IMR-90 (cell line): ENCODE measurements at regions not wholly inside any gene's neighbourhood (a gene's known extent, or its start where the extent isn't known, plus 50 kb on each side); places are given as distances from the start of the nearest gene placed in this dataset.

ENCODE experiments used
- ATAC-seq: fragments of 200-7000 bp; cut with Tn5 transposase; 2 replicates; pipeline ENCODE4 v1.9.1; 2020; ENCODE audit warnings: low read depth, mild to moderate bottlenecking, moderate library complexity
- BruUV-seq: library from RNA; stranded (reverse); fragments of 400-500 nt; replicated peaks from 2 replicates; lab custom pipeline; 2021; lab: Mats Ljungman, UMichigan
- CTCF ChIA-PET: fragments of 300-600 bp; formaldehyde crosslinking; extraction: SDS; loops from one replicate; lab custom pipeline; 2021; ENCODE audit warnings: antibody characterized with exemption; lab: Yijun Ruan, JAX
- POLR2A ChIA-PET: fragments of 300-600 bp; sonication (Branson Sonifier 250); formaldehyde crosslinking; loops from one replicate; lab custom pipeline; 2022; ENCODE audit warnings: antibody characterized with exemption; ENCODE audit not compliant: unreplicated experiment; lab: Charles Lee
- DNase-seq: peaks from one replicate; pipeline ENCODE4 v3.0.0; 2013
- H2AFZ ChIP-seq: replicated peaks from 2 replicates; pipeline ENCODE3; 2013; ENCODE audit warnings: low read length, mild to moderate bottlenecking; ENCODE audit not compliant: poor library complexity
- H2AK5ac ChIP-seq: 2 replicates; pipeline ENCODE4 v1.6.1; 2013; ENCODE audit warnings: low read depth, low read length, inconsistent platforms
- H2AK9ac ChIP-seq: replicated peaks from 2 replicates; pipeline ENCODE3; 2013; ENCODE audit warnings: mild to moderate bottlenecking, low read depth, low read length, moderate library complexity; ENCODE audit not compliant: poor library complexity
- H2BK120ac ChIP-seq: 2 replicates; pipeline ENCODE4 v1.6.1; 2013; ENCODE audit warnings: low read depth, low read length, inconsistent platforms
- H2BK15ac ChIP-seq: 3 replicates; pipeline ENCODE4 v1.6.1; 2013; ENCODE audit warnings: low read depth, low read length, inconsistent platforms
- H2BK20ac ChIP-seq: 2 replicates; pipeline ENCODE4 v1.6.1; 2013; ENCODE audit warnings: low read depth, mild to moderate bottlenecking, inconsistent platforms, low read length, moderate library complexity
- H2BK5ac ChIP-seq: 2 replicates; pipeline ENCODE4 v1.6.1; 2013; ENCODE audit warnings: mild to moderate bottlenecking, low read depth, low read length, inconsistent platforms; ENCODE audit not compliant: poor library complexity, severe bottlenecking
- H3K14ac ChIP-seq: replicated peaks from 2 replicates; pipeline ENCODE4 v1.6.1; 2013; ENCODE audit warnings: low read depth, low read length, inconsistent platforms
- H3K18ac ChIP-seq: 2 replicates; pipeline ENCODE4 v1.6.1; 2013; ENCODE audit warnings: low read depth, low read length, control low read depth
- H3K23ac ChIP-seq: 2 replicates; pipeline ENCODE4 v1.6.1; 2013; ENCODE audit warnings: low read depth, low read length, inconsistent platforms
- H3K27ac ChIP-seq: 2 replicates; pipeline ENCODE4 v1.5.1; 2013; ENCODE audit warnings: mild to moderate bottlenecking, control low read depth, low read length; ENCODE audit not compliant: insufficient read depth
- H3K27me3 ChIP-seq: 2 replicates; pipeline ENCODE4 v1.6.1; 2013; ENCODE audit warnings: low read length; ENCODE audit not compliant: control insufficient read depth, insufficient read depth
- H3K36me3 ChIP-seq: 2 replicates; pipeline ENCODE4 v1.6.1; 2013; ENCODE audit warnings: low read length, mixed read lengths; ENCODE audit not compliant: control insufficient read depth, insufficient read depth
- H3K4ac ChIP-seq: 2 replicates; pipeline ENCODE4 v1.6.1; 2013; ENCODE audit warnings: low read depth, low read length, inconsistent platforms
- H3K4me1 ChIP-seq: 2 replicates; pipeline ENCODE4 v1.6.1; 2013; ENCODE audit warnings: low read length, mixed read lengths; ENCODE audit not compliant: control insufficient read depth, insufficient read depth
- H3K4me2 ChIP-seq: 2 replicates; pipeline ENCODE4 v1.6.1; 2013; ENCODE audit warnings: low read depth, mild to moderate bottlenecking, control low read depth, low read length, moderate library complexity
- H3K4me3 ChIP-seq: 2 replicates; pipeline ENCODE4 v1.5.1; 2013; ENCODE audit warnings: low read depth, mild to moderate bottlenecking, control low read depth, low read length, moderate library complexity; ENCODE audit not compliant: insufficient read depth
- H3K56ac ChIP-seq: 2 replicates; pipeline ENCODE4 v1.6.1; 2013; ENCODE audit warnings: low read length, inconsistent platforms; ENCODE audit not compliant: insufficient read depth; ENCODE audit errors: extremely low read depth
- H3K79me1 ChIP-seq, 2 experiments: 2 replicates each; pipeline ENCODE4 v1.6.1; 2013; ENCODE audit warnings: low read length in 2 of 2, inconsistent platforms in 1 of 2, low read depth in 1 of 2
- H3K9ac ChIP-seq: 2 replicates; pipeline ENCODE4 v1.6.1; 2013; ENCODE audit warnings: low read depth, low read length, control low read depth
- H3K9me1 ChIP-seq: 2 replicates; pipeline ENCODE4 v1.6.1; 2013; ENCODE audit warnings: low read length, inconsistent platforms; ENCODE audit not compliant: insufficient read depth
- H3K9me3 ChIP-seq: 2 replicates; pipeline ENCODE4 v1.6.1; 2013; ENCODE audit warnings: low read length; ENCODE audit not compliant: control insufficient read depth, insufficient read depth
- H4K20me1 ChIP-seq: 2 replicates; pipeline ENCODE4 v1.6.1; 2013; ENCODE audit warnings: low read length, inconsistent platforms; ENCODE audit not compliant: insufficient read depth
- H4K5ac ChIP-seq: 2 replicates; pipeline ENCODE4 v1.6.1; 2013; ENCODE audit warnings: mild to moderate bottlenecking, low read depth, low read length, control low read depth
- H4K8ac ChIP-seq, 2 experiments: 2 replicates each; pipeline ENCODE4 v1.6.1; 2013; ENCODE audit warnings: low read depth in 2 of 2, low read length in 2 of 2, control low read depth in 1 of 2, inconsistent platforms in 1 of 2
- H4K91ac ChIP-seq: 2 replicates; pipeline ENCODE4 v1.6.1; 2013; ENCODE audit warnings: low read depth, low read length, inconsistent platforms; ENCODE audit not compliant: insufficient read depth
- CHD1 ChIP-seq: IDR thresholded peaks from 2 replicates; pipeline ENCODE4 v1.6.1; 2012; ENCODE audit warnings: low read depth, low read length, improper control_type of control experiment
- MAFK ChIP-seq: IDR thresholded peaks from 2 replicates; pipeline ENCODE4 v1.6.1; 2012; ENCODE audit warnings: low read depth, low read length, improper control_type of control experiment
- WGBS, 2 experiments: methylation state at CpG; one replicate each; pipeline versions ENCODE4 v1.1.5 to v1.1.7; 2013; ENCODE audit warnings: missing lambda C conversion rate in 2 of 2; ENCODE audit not compliant: insufficient read length in 1 of 2; ENCODE audit errors: extremely low coverage in 2 of 2; 5-methylcytosine and 5-hydroxymethylcytosine counted together
- dilution Hi-C: fragments of 300-500 bp; cut with HindIII; formaldehyde crosslinking; loops from one replicate; pipeline ENCODE4 v1.14.3; 2018; ENCODE audit warnings: low sequenced_read_pairs; ENCODE audit not compliant: unreplicated experiment
- in situ Hi-C: fragments of 300-500 bp; cut with MboI; formaldehyde crosslinking; loops from 3 replicates; pipeline ENCODE4 v1.14.3; 2019; ENCODE audit warnings: low sequenced_read_pairs, inconsistent platforms, mixed read lengths
- intact Hi-C: fragments of 100-400 bp; cut with micrococcal nuclease; formaldehyde crosslinking; loops from 2 replicates; pipeline ENCODE4 v1.10.0; 2022
- TF ChIP-seq, protein P1 (sequence below): fragments of 150-350 bp; IDR thresholded peaks from 2 replicates; pipeline ENCODE4 v1.6.1; 2016; ENCODE audit warnings: low read depth, mild to moderate bottlenecking, low read length, moderate library complexity, borderline replicate concordance
- TF ChIP-seq, protein P2 (sequence below): conservative IDR thresholded peaks from 2 replicates; pipeline ENCODE4 v1.5.1; 2012; ENCODE audit warnings: mild to moderate bottlenecking, low read depth, low read length, improper control_type of control experiment

DNA sequence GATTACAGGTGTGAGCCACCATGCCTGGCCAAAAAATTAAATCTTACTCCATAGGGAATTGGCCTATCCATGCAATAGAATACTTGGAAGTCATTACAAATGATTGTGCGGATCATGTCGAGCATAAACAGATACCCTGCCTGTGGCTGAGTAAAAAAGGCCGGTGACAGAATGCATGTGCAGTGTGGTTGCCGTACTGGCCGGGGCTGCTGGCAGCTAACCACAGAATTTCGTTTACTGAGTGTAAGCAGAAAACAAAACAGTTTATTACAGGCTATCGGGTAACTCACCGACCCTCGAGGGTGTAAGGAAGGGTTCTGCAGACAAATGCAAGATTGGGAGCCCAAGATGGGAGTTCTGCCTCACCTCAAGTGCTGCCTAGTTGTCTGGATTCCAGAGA is 127.7 kb downstream of the ZIC5 start:
- ATAC-seq (no peak), DNase-seq (no peak)
- Histone ChIP-seq H3K79me1 (no peaks in the 10 kb centered on the region), H4K20me1 (no peaks in the 10 kb centered on the region), H3K14ac (no peak overlapping the region), H3K9ac (no peak overlapping the region), H2BK120ac (no peak overlapping the region), H3K4me3 (no peak overlapping the region), H2AK5ac (no peak overlapping the region), H3K4me2 (no peak overlapping the region), H3K56ac (no peak overlapping the region), H3K23ac (no peak overlapping the region), H3K18ac (no peak overlapping the region), H3K4ac (no peak overlapping the region), H3K27me3 (no peaks in the 10 kb centered on the region; the same call in 1 of the 2 replicates), H4K5ac (no peak overlapping the region), H3K9me1 (no peaks in the 10 kb centered on the region), H2BK15ac (no peak overlapping the region), H3K9me3 (no peaks in the 10 kb centered on the region), H2BK20ac (no peak overlapping the region), H3K27ac (no peak overlapping the region), H2AFZ (no peak overlapping the region), H3K4me1 (no peaks in the 10 kb centered on the region), H2BK5ac (no peak overlapping the region), H4K91ac (no peak overlapping the region), H4K8ac (no peak overlapping the region), H2AK9ac (no peak overlapping the region), H3K36me3 (no peaks in the 10 kb centered on the region)
- ChIA-PET CTCF (no interaction called here), POLR2A (no interaction called here)
- intact Hi-C loops (no loop called here), dilution Hi-C loops (no loop called here), in situ Hi-C loops (no loop called here)
- TF ChIP-seq, protein P1, sequence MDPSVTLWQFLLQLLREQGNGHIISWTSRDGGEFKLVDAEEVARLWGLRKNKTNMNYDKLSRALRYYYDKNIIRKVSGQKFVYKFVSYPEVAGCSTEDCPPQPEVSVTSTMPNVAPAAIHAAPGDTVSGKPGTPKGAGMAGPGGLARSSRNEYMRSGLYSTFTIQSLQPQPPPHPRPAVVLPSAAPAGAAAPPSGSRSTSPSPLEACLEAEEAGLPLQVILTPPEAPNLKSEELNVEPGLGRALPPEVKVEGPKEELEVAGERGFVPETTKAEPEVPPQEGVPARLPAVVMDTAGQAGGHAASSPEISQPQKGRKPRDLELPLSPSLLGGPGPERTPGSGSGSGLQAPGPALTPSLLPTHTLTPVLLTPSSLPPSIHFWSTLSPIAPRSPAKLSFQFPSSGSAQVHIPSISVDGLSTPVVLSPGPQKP: no peak
- TF ChIP-seq, protein P2, sequence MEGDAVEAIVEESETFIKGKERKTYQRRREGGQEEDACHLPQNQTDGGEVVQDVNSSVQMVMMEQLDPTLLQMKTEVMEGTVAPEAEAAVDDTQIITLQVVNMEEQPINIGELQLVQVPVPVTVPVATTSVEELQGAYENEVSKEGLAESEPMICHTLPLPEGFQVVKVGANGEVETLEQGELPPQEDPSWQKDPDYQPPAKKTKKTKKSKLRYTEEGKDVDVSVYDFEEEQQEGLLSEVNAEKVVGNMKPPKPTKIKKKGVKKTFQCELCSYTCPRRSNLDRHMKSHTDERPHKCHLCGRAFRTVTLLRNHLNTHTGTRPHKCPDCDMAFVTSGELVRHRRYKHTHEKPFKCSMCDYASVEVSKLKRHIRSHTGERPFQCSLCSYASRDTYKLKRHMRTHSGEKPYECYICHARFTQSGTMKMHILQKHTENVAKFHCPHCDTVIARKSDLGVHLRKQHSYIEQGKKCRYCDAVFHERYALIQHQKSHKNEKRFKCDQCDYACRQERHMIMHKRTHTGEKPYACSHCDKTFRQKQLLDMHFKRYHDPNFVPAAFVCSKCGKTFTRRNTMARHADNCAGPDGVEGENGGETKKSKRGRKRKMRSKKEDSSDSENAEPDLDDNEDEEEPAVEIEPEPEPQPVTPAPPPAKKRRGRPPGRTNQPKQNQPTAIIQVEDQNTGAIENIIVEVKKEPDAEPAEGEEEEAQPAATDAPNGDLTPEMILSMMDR: no peak
- TF ChIP-seq CHD1 (no peak), MAFK (no peak)
- WGBS, 2 experiments: no CpG with 5 or more reads among the region's 9 CpGs
- no TSS peak for BruUV-seq
